Thymus (tissue), 11 donors: ENCODE measurements at regions not wholly inside any gene's neighbourhood (a gene's known extent, or its start where the extent isn't known, plus 50 kb on each side); places are given as distances from the start of the nearest gene placed in this dataset.

Experiments
- DNase-seq, 9 donors: peaks; one replicate each; pipeline ENCODE4 v3.0.0-alpha.2; 2013; ENCODE audit warnings: low spot score in 9 of 9, low read depth in 6 of 9, missing footprints in 1 of 9
- H3K27ac ChIP-seq, 2 donors: one replicate each; pipeline ENCODE4 v1.5.1; 2013; ENCODE audit warnings: control low read depth in 1 of 2, low read depth in 1 of 2, low read length in 1 of 2, mild to moderate bottlenecking in 1 of 2, moderate library complexity in 1 of 2
- H3K27me3 ChIP-seq, 2 donors: one replicate each; pipeline ENCODE4 v1.5.1; 2013; ENCODE audit warnings: low read length in 1 of 2; ENCODE audit not compliant: control insufficient read depth in 2 of 2, insufficient read depth in 1 of 2
- H3K36me3 ChIP-seq, 2 donors: one replicate each; pipeline ENCODE4 v1.5.1; 2013; ENCODE audit warnings: low read length in 1 of 2, mild to moderate bottlenecking in 1 of 2, moderate library complexity in 1 of 2; ENCODE audit not compliant: control insufficient read depth in 2 of 2, insufficient read depth in 2 of 2
- H3K4me1 ChIP-seq, 2 donors: one replicate each; pipeline ENCODE4 v1.5.1; 2013; ENCODE audit warnings: low read length in 2 of 2; ENCODE audit not compliant: control insufficient read depth in 2 of 2, insufficient read depth in 2 of 2
- H3K4me3 ChIP-seq, 2 donors: one replicate each; pipeline ENCODE4 v1.5.1; 2013; ENCODE audit warnings: low read length in 2 of 2, control low read depth in 1 of 2, mild to moderate bottlenecking in 1 of 2
- H3K9me3 ChIP-seq, 2 donors: one replicate each; pipeline ENCODE4 v1.5.1; 2013; ENCODE audit warnings: low read length in 1 of 2, mild to moderate bottlenecking in 1 of 2; ENCODE audit not compliant: control insufficient read depth in 2 of 2, insufficient read depth in 1 of 2
- WGBS: extraction: QIAGEN DNeasy Blood & Tissue Kit; methylation state at CpG from one replicate; pipeline ENCODE4 v1.1.7; 2013; 5-methylcytosine and 5-hydroxymethylcytosine counted together
- donor health status: healthy.

- no peaks in the 10 kb centered on the region for H3K4me1 ChIP-seq
- H3K36me3 ChIP-seq: no peaks in the 10 kb centered on the region
- H3K4me3 ChIP-seq: no peak overlapping the region
- H3K27me3 ChIP-seq: no peaks in the 10 kb centered on the region
- DNase-seq: no peak
- no peak overlapping the region for H3K27ac ChIP-seq
- no peaks in the 10 kb centered on the region for H3K9me3 ChIP-seq
Observed at GRCh38 chr3:174633342-174633741, 225.8 kb upstream of the NAALADL2 start.

GRCh38 chr3:174636451-174636850, 222.7 kb upstream of the NAALADL2 start:
- H3K27me3 ChIP-seq: no peaks in the 10 kb centered on the region
- 63% methylated on average over 2 of the region's 2 CpGs for WGBS
- no peak for DNase-seq
- H3K9me3 ChIP-seq: no peaks in the 10 kb centered on the region
- no peaks in the 10 kb centered on the region for H3K4me1 ChIP-seq
- H3K4me3 ChIP-seq: no peak overlapping the region
- no peaks in the 10 kb centered on the region for H3K36me3 ChIP-seq
- H3K27ac ChIP-seq: no peak overlapping the region

GRCh38 chr3:174639406-174639805, 219.7 kb upstream of the NAALADL2 start:
- 93% methylated on average over 4 of the region's 4 CpGs for WGBS
- Histone ChIP-seq H3K4me3 (no peak overlapping the region), H3K27ac (no peak overlapping the region), H3K9me3 (no peaks in the 10 kb centered on the region), H3K4me1 (no peaks in the 10 kb centered on the region), H3K36me3 (no peaks in the 10 kb centered on the region), H3K27me3 (no peaks in the 10 kb centered on the region)
- DNase-seq: no peak

- no peaks in the 10 kb centered on the region for H3K4me1 ChIP-seq
- no peaks in the 10 kb centered on the region for H3K36me3 ChIP-seq
- no peaks in the 10 kb centered on the region for H3K9me3 ChIP-seq
- no peak for DNase-seq
- WGBS: 95% methylated on average over 3 of the region's 3 CpGs
- no peak overlapping the region for H3K4me3 ChIP-seq
- no peaks in the 10 kb centered on the region for H3K27me3 ChIP-seq
- no peak overlapping the region for H3K27ac ChIP-seq
Observed at GRCh38 chr3:174639970-174640369, 219.2 kb upstream of the NAALADL2 start.

GRCh38 chr3:174640932-174641331, 218.2 kb upstream of the NAALADL2 start:
- Histone ChIP-seq H3K4me3 (no peak overlapping the region), H3K9me3 (no peaks in the 10 kb centered on the region), H3K4me1 (no peaks in the 10 kb centered on the region), H3K36me3 (no peaks in the 10 kb centered on the region), H3K27ac (no peak overlapping the region), H3K27me3 (no peaks in the 10 kb centered on the region)
- DNase-seq: no peak
- WGBS: 98% methylated on average over 18 of the region's 18 CpGs

GRCh38 chr3:174644287-174644686, 214.8 kb upstream of the NAALADL2 start:
- no peak for DNase-seq
- no peaks in the 10 kb centered on the region for H3K27me3 ChIP-seq
- no peak overlapping the region for H3K27ac ChIP-seq
- H3K4me3 ChIP-seq: no peak overlapping the region
- H3K36me3 ChIP-seq: no peaks in the 10 kb centered on the region
- no peaks in the 10 kb centered on the region for H3K9me3 ChIP-seq
- H3K4me1 ChIP-seq: no peaks in the 10 kb centered on the region

- Histone ChIP-seq H3K27me3 (no peaks in the 10 kb centered on the region), H3K36me3 (no peaks in the 10 kb centered on the region), H3K4me1 (no peaks in the 10 kb centered on the region), H3K9me3 (no peaks in the 10 kb centered on the region), H3K27ac (no peak overlapping the region), H3K4me3 (no peak overlapping the region)
- WGBS: 95% methylated on average over 2 of the region's 2 CpGs
- DNase-seq: no peak
Observed at GRCh38 chr3:174651951-174652350, 207.2 kb upstream of the NAALADL2 start.

GRCh38 chr3:174659511-174659910, 199.6 kb upstream of the NAALADL2 start:
- WGBS: 94% methylated on average over 3 of the region's 3 CpGs
- Histone ChIP-seq H3K4me1 (no peaks in the 10 kb centered on the region), H3K27me3 (no peaks in the 10 kb centered on the region), H3K27ac (no peak overlapping the region), H3K4me3 (no peak overlapping the region), H3K36me3 (no peaks in the 10 kb centered on the region), H3K9me3 (no peaks in the 10 kb centered on the region)
- no peak for DNase-seq

GRCh38 chr3:174662653-174663052, 196.5 kb upstream of the NAALADL2 start:
- 97% methylated on average over 3 of the region's 3 CpGs for WGBS
- Histone ChIP-seq H3K27ac (no peak overlapping the region), H3K4me1 (no peaks in the 10 kb centered on the region), H3K36me3 (no peaks in the 10 kb centered on the region), H3K4me3 (no peak overlapping the region), H3K9me3 (no peaks in the 10 kb centered on the region), H3K27me3 (no peaks in the 10 kb centered on the region)
- no peak for DNase-seq

- no peaks in the 10 kb centered on the region for H3K4me1 ChIP-seq
- H3K4me3 ChIP-seq: no peak overlapping the region
- H3K27me3 ChIP-seq: no peaks in the 10 kb centered on the region
- no peaks in the 10 kb centered on the region for H3K9me3 ChIP-seq
- H3K27ac ChIP-seq: no peak overlapping the region
- 84% methylated on average over 1 of the region's 1 CpG for WGBS
- DNase-seq: no peak
- no peaks in the 10 kb centered on the region for H3K36me3 ChIP-seq
Observed at GRCh38 chr3:174667386-174667785, 191.7 kb upstream of the NAALADL2 start.
